WI38 (cell line): ENCODE measurements at regions not wholly inside any gene's neighbourhood (a gene's known extent, or its start where the extent isn't known, plus 50 kb on each side); places are given as distances from the start of the nearest gene placed in this dataset.

Experiments used
- H3K4me3 ChIP-seq: 2 replicates; pipeline ENCODE4 v1.5.1; 2011; ENCODE audit warnings: low read depth, mild to moderate bottlenecking, control low read depth, low read length
- CTCF ChIP-seq: IDR thresholded peaks from 2 replicates; pipeline ENCODE4 v1.5.1; 2012; ENCODE audit warnings: low read depth, mild to moderate bottlenecking, control low read depth, low read length

DNA sequence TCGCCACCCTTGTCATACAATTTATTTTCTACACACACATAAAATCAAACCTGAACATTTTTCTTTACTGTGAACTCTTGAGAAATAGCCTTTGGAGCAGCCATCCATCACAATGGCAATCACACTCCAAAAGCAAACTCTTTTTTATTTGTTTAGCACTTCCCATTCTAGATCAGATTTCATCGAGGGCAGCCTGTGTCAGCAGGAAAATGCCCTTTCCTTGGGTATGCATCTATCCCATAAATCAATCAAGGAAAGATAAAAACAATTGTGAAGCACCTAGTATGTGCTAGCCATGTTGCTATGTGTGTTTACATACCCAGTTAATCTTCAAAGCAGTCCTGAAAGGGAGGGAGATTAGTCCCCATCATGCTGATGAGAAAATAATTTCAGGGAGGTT, 484.1 kb upstream of the USP24 start:
- H3K4me3 ChIP-seq, result no peak overlapping the region
- no peak for TF ChIP-seq CTCF

- TF ChIP-seq CTCF, result no peak
- H3K4me3 ChIP-seq, result no peak overlapping the region
These were observed 482.9 kb upstream of the USP24 start for GRCh38 chr1:55697997-55698535.

GRCh38 chr1:55696891-55697290, 481.7 kb upstream of the USP24 start:
- no peak overlapping the region for H3K4me3 ChIP-seq
- TF ChIP-seq CTCF, result no peak

- H3K4me3 ChIP-seq, result no peak overlapping the region
- TF ChIP-seq CTCF, result no peak
These were observed 481.1 kb upstream of the USP24 start for GRCh38 chr1:55696181-55696754.

- H3K4me3 ChIP-seq, result no peak overlapping the region
- TF ChIP-seq CTCF, result no peak
These were observed 480.4 kb upstream of the USP24 start for GRCh38 chr1:55695552-55695951.

DNA sequence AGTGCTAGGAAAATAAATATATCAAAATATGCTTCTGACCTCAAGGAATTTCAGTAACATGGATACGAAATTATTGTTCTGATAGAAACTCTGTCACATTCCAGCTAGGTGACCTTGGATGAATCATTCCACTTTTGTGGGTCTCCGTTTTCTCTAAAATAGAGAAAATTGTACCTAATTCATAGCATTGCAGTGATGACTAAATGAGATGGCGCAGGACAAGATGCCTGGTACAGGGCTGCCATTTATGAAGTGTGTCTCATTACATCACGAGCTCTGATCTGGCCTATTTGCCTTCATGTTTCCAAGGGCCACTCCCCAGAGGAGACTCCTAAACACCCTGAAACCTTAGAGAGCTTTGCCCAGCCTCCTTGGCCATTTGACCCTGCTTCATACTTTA, 480.0 kb upstream of the USP24 start:
- H3K4me3 ChIP-seq, result no peak overlapping the region
- no peak for TF ChIP-seq CTCF

DNA sequence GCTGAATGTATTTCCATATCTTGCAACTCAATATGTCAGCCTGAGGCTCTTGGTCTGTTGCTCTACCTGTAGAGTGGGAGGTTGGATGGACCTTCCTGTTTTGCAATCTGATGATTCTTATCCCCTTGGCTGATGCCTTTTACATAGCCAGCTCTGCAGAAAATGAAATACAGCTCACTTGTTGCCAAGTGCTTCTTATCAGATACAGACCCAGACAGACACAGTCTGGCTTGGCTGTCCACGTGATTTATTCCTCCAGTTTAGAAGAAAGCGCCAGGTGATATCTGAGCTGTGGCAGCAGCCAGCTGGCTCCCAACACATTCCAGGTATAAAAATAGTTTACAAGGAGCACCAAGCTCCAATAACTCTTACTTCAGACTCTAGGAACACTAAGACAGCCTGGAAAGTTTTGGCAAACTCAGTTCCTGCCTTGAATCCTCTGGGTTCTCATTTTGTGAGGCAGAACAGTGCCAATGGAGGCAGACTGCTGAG, 479.2 kb upstream of the USP24 start:
- TF ChIP-seq CTCF, result no peak
- H3K4me3 ChIP-seq, result no peak overlapping the region
